Keratinocyte (primary cell): ENCODE measurements at regions not wholly inside any gene's neighbourhood (a gene's known extent, or its start where the extent isn't known, plus 50 kb on each side); places are given as distances from the start of the nearest gene placed in this dataset.

Experiments
- CTCF ChIP-seq, 3 experiments: IDR thresholded peaks in 1 of 3; conservative IDR thresholded peaks in 1 of 3; optimal IDR thresholded peaks in 1 of 3; 2 replicates in 2 of 3; 3 replicates in 1 of 3; pipeline versions ENCODE3 to v1.5.1; 2011; ENCODE audit warnings: low read length in 3 of 3, mild to moderate bottlenecking in 3 of 3, moderate library complexity in 2 of 3, control low read depth in 1 of 3, inconsistent platforms in 1 of 3; ENCODE audit not compliant: insufficient read depth in 2 of 3; ENCODE audit errors: extremely low read depth in 1 of 3
- EZH2 ChIP-seq: IDR thresholded peaks from one replicate; pipeline ENCODE4 v1.6.1; 2012; ENCODE audit warnings: inconsistent platforms, mild to moderate bottlenecking, low read length, moderate library complexity

- TF ChIP-seq CTCF (optimal IDR thresholded peaks at IDR 0.05 in 1 of 3, IDR thresholded peaks at IDR 0.05 in 1 of 3, conservative IDR thresholded peaks at IDR 0.05 in 1 of 3; ENCODE audit: extremely low read depth in 1 of 3, insufficient read depth in 2 of 3, low read length in 3 of 3), result no peak
- no peak for TF ChIP-seq EZH2
These were observed 167.3 kb upstream of the GATB start for GRCh38 chr4:151928112-151928511.
